H1 (cell line): ENCODE measurements at regions not wholly inside any gene's neighbourhood (a gene's known extent, or its start where the extent isn't known, plus 50 kb on each side); places are given as distances from the start of the nearest gene placed in this dataset.

Experiments
- CTCF ChIA-PET: fragments of 300-600 bp; sonication (Branson Sonifier 250); formaldehyde crosslinking; loops from one replicate; lab custom pipeline; 2021; ENCODE audit not compliant: partially characterized antibody; lab: Charles Lee
- POLR2A ChIA-PET: fragments of 300-600 bp; sonication (Branson Sonifier 250); formaldehyde crosslinking; loops from one replicate; lab custom pipeline; 2021; ENCODE audit warnings: inconsistent platforms; ENCODE audit not compliant: partially characterized antibody; lab: Charles Lee
- DNase-seq, 2 experiments: peaks; one replicate each; pipeline versions ENCODE4 v3.0.0 to v3.0.0-alpha.2; 2010 to 2022; ENCODE audit warnings: low spot score in 2 of 2, low read depth in 1 of 2, mixed read lengths in 1 of 2
- FAIRE-seq: peaks from 2 replicates; lab custom pipeline; 2011; peaks lifted over from hg19 to GRCh38; lab: Jason Lieb, UNC
- H2AFZ ChIP-seq: 2 replicates; pipeline ENCODE4 v1.8.1; 2012; ENCODE audit warnings: low read length, inconsistent platforms
- H2AK5ac ChIP-seq: 2 replicates; pipeline ENCODE4 v1.6.1; 2013; ENCODE audit warnings: low read depth, low read length
- H2BK120ac ChIP-seq: replicated peaks from 2 replicates; pipeline ENCODE3; 2013; ENCODE audit warnings: low read depth, low read length, inconsistent platforms
- H2BK12ac ChIP-seq: 2 replicates; pipeline ENCODE4 v1.6.1; 2013; ENCODE audit warnings: low read depth, low read length
- H2BK15ac ChIP-seq: 2 replicates; pipeline ENCODE4 v1.6.1; 2013; ENCODE audit warnings: low read length
- H2BK20ac ChIP-seq: 2 replicates; pipeline ENCODE4 v1.6.1; 2013; ENCODE audit warnings: low read length
- H2BK5ac ChIP-seq: 2 replicates; pipeline ENCODE4 v1.6.1; 2013; ENCODE audit warnings: low read depth, low read length
- H3K14ac ChIP-seq: 2 replicates; pipeline ENCODE4 v1.6.1; 2013; ENCODE audit warnings: inconsistent platforms; ENCODE audit not compliant: insufficient read length
- H3K18ac ChIP-seq: 2 replicates; pipeline ENCODE4 v1.6.1; 2013; ENCODE audit warnings: low read length; ENCODE audit errors: extremely low read depth
- H3K23ac ChIP-seq: 2 replicates; pipeline ENCODE4 v1.6.1; 2013; ENCODE audit warnings: inconsistent platforms; ENCODE audit not compliant: insufficient read length
- H3K23me2 ChIP-seq: 2 replicates; pipeline ENCODE4 v1.6.1; 2013; ENCODE audit warnings: low read depth, low read length
- H3K27ac ChIP-seq: 2 replicates; pipeline ENCODE4 v1.6.1; 2011; ENCODE audit warnings: low read depth, low read length, inconsistent platforms
- H3K27me3 ChIP-seq, 4 experiments: replicated peaks in 1 of 4; 1 replicate in 1 of 4; 2 replicates in 3 of 4; pipeline versions ENCODE4 v1.6.1 to v1.8.1; 2011 to 2013; ENCODE audit warnings: low read length in 3 of 4, mild to moderate bottlenecking in 3 of 4, inconsistent platforms in 2 of 4, mixed read lengths in 2 of 4, moderate library complexity in 1 of 4; ENCODE audit not compliant: control insufficient read depth in 3 of 4, insufficient read depth in 3 of 4; ENCODE audit errors: extremely low read depth in 1 of 4
- H3K36me3 ChIP-seq, 4 experiments: 2 replicates each; pipeline versions ENCODE4 v1.6.1 to v1.8.1; 2011 to 2013; ENCODE audit warnings: mild to moderate bottlenecking in 4 of 4, low read length in 3 of 4, moderate library complexity in 2 of 4, control low read depth in 1 of 4, inconsistent platforms in 1 of 4; ENCODE audit not compliant: insufficient read depth in 4 of 4, control insufficient read depth in 2 of 4
- H3K4ac ChIP-seq: replicated peaks from 2 replicates; pipeline ENCODE3; 2013; ENCODE audit warnings: low read length, low read depth, mixed read lengths, inconsistent platforms; ENCODE audit not compliant: insufficient read length
- H3K4me1 ChIP-seq, 4 experiments: replicated peaks in 1 of 4; 1 replicate in 1 of 4; 2 replicates in 3 of 4; pipeline versions ENCODE4 v1.6.1 to v1.8.1; 2011 to 2013; ENCODE audit warnings: low read length in 3 of 4, inconsistent platforms in 2 of 4, mixed read lengths in 1 of 4; ENCODE audit not compliant: insufficient read depth in 4 of 4, control insufficient read depth in 3 of 4
- H3K4me2 ChIP-seq, 2 experiments: 2 replicates each; pipeline versions ENCODE4 v1.6.1 to v1.8.1; 2011 to 2013; ENCODE audit warnings: low read depth in 2 of 2, low read length in 2 of 2, control low read depth in 1 of 2, inconsistent platforms in 1 of 2, mild to moderate bottlenecking in 1 of 2; ENCODE audit not compliant: insufficient read depth in 1 of 2
- H3K4me3 ChIP-seq, 4 experiments: fragments of 200-600, 300-600 bp in 1 of 4; sonication (generic), shearing (Covaris generic), sonication (Bioruptor Twin) in 1 of 4; 2 replicates each; pipeline versions ENCODE4 v1.5.1 to v1.8.1; 2011 to 2016; ENCODE audit warnings: low read length in 4 of 4, low read depth in 3 of 4, control low read depth in 2 of 4, inconsistent platforms in 2 of 4, mild to moderate bottlenecking in 2 of 4, mixed read lengths in 1 of 4, moderate library complexity in 1 of 4; ENCODE audit not compliant: insufficient read depth in 2 of 4; ENCODE audit errors: extremely low read depth in 1 of 4
- H3K56ac ChIP-seq: replicated peaks from 2 replicates; pipeline ENCODE3; 2013; ENCODE audit warnings: low read depth, mild to moderate bottlenecking, mixed read lengths, low read length, inconsistent platforms; ENCODE audit not compliant: insufficient read length
- H3K79me1 ChIP-seq: 2 replicates; pipeline ENCODE4 v1.6.1; 2013; ENCODE audit warnings: low read depth, low read length, control low read depth
- H3K79me2 ChIP-seq, 2 experiments: 2 replicates each; pipeline versions ENCODE4 v1.6.1 to v1.8.1; 2012 to 2013; ENCODE audit warnings: low read length in 2 of 2, mild to moderate bottlenecking in 2 of 2, inconsistent platforms in 1 of 2; ENCODE audit not compliant: insufficient read depth in 2 of 2, control insufficient read depth in 1 of 2
- H3K9ac ChIP-seq, 4 experiments: replicated peaks in 1 of 4; 1 replicate in 1 of 4; 2 replicates in 3 of 4; pipeline versions ENCODE4 v1.6.1 to v1.8.1; 2011 to 2013; ENCODE audit warnings: low read depth in 3 of 4, low read length in 3 of 4, control low read depth in 2 of 4, mild to moderate bottlenecking in 2 of 4, moderate library complexity in 2 of 4, inconsistent platforms in 1 of 4; ENCODE audit errors: extremely low read depth in 1 of 4
- H3K9me3 ChIP-seq, 2 experiments: 2 replicates each; pipeline versions ENCODE4 v1.6.1 to v1.8.1; 2012 to 2013; ENCODE audit warnings: mild to moderate bottlenecking in 2 of 2, moderate library complexity in 2 of 2, control low read depth in 1 of 2, inconsistent platforms in 1 of 2, low read depth in 1 of 2, low read length in 1 of 2, mixed read lengths in 1 of 2; ENCODE audit not compliant: insufficient read depth in 2 of 2
- H4K20me1 ChIP-seq, 2 experiments: replicated peaks in 1 of 2; 2 replicates each; pipeline versions ENCODE3 to v1.8.1; 2011 to 2013; ENCODE audit warnings: inconsistent platforms in 2 of 2, low read length in 2 of 2, mild to moderate bottlenecking in 1 of 2; ENCODE audit not compliant: insufficient read depth in 2 of 2, control insufficient read depth in 1 of 2
- H4K5ac ChIP-seq: 2 replicates; pipeline ENCODE4 v1.6.1; 2013; ENCODE audit warnings: low read length, low read depth, mixed read lengths, inconsistent platforms; ENCODE audit not compliant: insufficient read length
- H4K8ac ChIP-seq: 2 replicates; pipeline ENCODE4 v1.8.0; 2013; ENCODE audit warnings: mild to moderate bottlenecking, moderate library complexity, low read length, inconsistent platforms; ENCODE audit not compliant: insufficient read depth; ENCODE audit errors: extremely low read depth
- H4K91ac ChIP-seq: replicated peaks from 2 replicates; pipeline ENCODE3; 2013; ENCODE audit warnings: low read length, mixed read lengths, inconsistent platforms; ENCODE audit not compliant: insufficient read length
- ATF2 ChIP-seq: IDR thresholded peaks from 2 replicates; pipeline ENCODE4 v1.6.1; 2012; ENCODE audit warnings: low read length, inconsistent platforms
- CHD2 ChIP-seq: IDR thresholded peaks from 2 replicates; pipeline ENCODE4 v1.6.1; 2012; ENCODE audit warnings: low read length, improper control_type of control experiment
- HDAC2 ChIP-seq, 2 experiments: fragments of 300-600 bp in 1 of 2; sonication (generic) in 1 of 2; IDR thresholded peaks; 2 replicates each; pipeline ENCODE4 v1.6.1; 2011 to 2012; ENCODE audit warnings: low read depth in 2 of 2, low read length in 2 of 2, mild to moderate bottlenecking in 2 of 2, moderate library complexity in 2 of 2, borderline replicate concordance in 1 of 2, inconsistent platforms in 1 of 2
- KDM1A ChIP-seq: fragments of 200-600, 300-600 bp; sonication (generic); IDR thresholded peaks from 2 replicates; pipeline ENCODE4 v1.7.1; 2016; ENCODE audit warnings: mild to moderate bottlenecking, low read length, borderline replicate concordance
- PHF8 ChIP-seq: fragments of 200-600 bp; sonication (generic); conservative IDR thresholded peaks from 2 replicates; pipeline ENCODE4 v1.7.1; 2012; ENCODE audit warnings: low read depth, mild to moderate bottlenecking, inconsistent platforms, low read length, moderate library complexity
- RNF2 ChIP-seq: fragments of 200-900, 300-1000 bp; sonication (generic); IDR thresholded peaks from 2 replicates; pipeline ENCODE4 v1.7.1; 2016; ENCODE audit warnings: borderline replicate concordance, low read depth, mild to moderate bottlenecking, antibody characterized with exemption, low read length; ENCODE audit not compliant: poor library complexity, severe bottlenecking; ENCODE audit errors: missing control alignments
- RXRA ChIP-seq: IDR thresholded peaks from 2 replicates; pipeline ENCODE4 v1.6.1; 2011; ENCODE audit warnings: low read depth, mild to moderate bottlenecking, low read length, moderate library complexity; ENCODE audit not compliant: insufficient read depth
- SAP30 ChIP-seq: fragments of 300-600 bp; sonication (generic); IDR thresholded peaks from 2 replicates; pipeline ENCODE4 v1.7.1; 2012; ENCODE audit warnings: low read length, moderate library complexity, mild to moderate bottlenecking, inconsistent platforms; ENCODE audit not compliant: insufficient read depth, insufficient replicate concordance
- SIN3A ChIP-seq, 2 experiments: IDR thresholded peaks in 1 of 2; conservative IDR thresholded peaks in 1 of 2; 2 replicates each; pipeline ENCODE4 v1.6.1; 2011 to 2012; ENCODE audit warnings: low read length in 2 of 2, improper control_type of control experiment in 1 of 2, low read depth in 1 of 2, mild to moderate bottlenecking in 1 of 2
- TAF1 ChIP-seq: IDR thresholded peaks from 2 replicates; pipeline ENCODE4 v1.6.1; 2011; ENCODE audit warnings: mild to moderate bottlenecking, low read depth, low read length
- TAF7 ChIP-seq: optimal IDR thresholded peaks from 2 replicates; pipeline ENCODE3; 2011; ENCODE audit warnings: low read depth, mild to moderate bottlenecking, inconsistent platforms, low read length, moderate library complexity, borderline replicate concordance
- TBP ChIP-seq: IDR thresholded peaks from 2 replicates; pipeline ENCODE4 v1.6.1; 2011; ENCODE audit warnings: low read depth, low read length, improper control_type of control experiment
- WGBS, 2 experiments: shearing (Covaris generic) in 1 of 2; methylation state at CpG; one replicate each; pipeline versions ENCODE4 v1.1.6 to v1.1.7; 2013 to 2015; ENCODE audit warnings: low lambda C conversion rate in 2 of 2, mixed read lengths in 2 of 2, inconsistent platforms in 1 of 2, low coverage in 1 of 2, missing lambda C conversion rate in 1 of 2; ENCODE audit not compliant: insufficient replicate concordance in 2 of 2, insufficient coverage in 1 of 2, insufficient read length in 1 of 2; ENCODE audit errors: extremely low coverage in 1 of 2, missing lambda C conversion rate in 1 of 2; 5-methylcytosine and 5-hydroxymethylcytosine counted together

GRCh38 chr1:195075973-195076372 lies 1532.3 kb downstream of the KCNT2 start:
- Histone ChIP-seq H3K9ac (no peak overlapping the region), H3K4ac (no peak overlapping the region), H3K4me3 (no peak overlapping the region), H4K20me1 (no peaks in the 10 kb centered on the region), H2BK5ac (no peak overlapping the region), H3K27ac (no peak overlapping the region), H3K9me3 (no peaks in the 10 kb centered on the region), H3K4me2 (no peak overlapping the region), H2AFZ (no peak overlapping the region), H4K8ac (no peak overlapping the region), H4K91ac (no peak overlapping the region), H2AK5ac (no peak overlapping the region), H3K23ac (no peak overlapping the region), H3K79me1 (no peaks in the 10 kb centered on the region), H3K4me1 (no peaks in the 10 kb centered on the region), H3K27me3 (no peaks in the 10 kb centered on the region), H3K36me3 (no peaks in the 10 kb centered on the region), H3K23me2 (no peaks in the 10 kb centered on the region), H2BK20ac (no peak overlapping the region), H3K56ac (no peak overlapping the region), H2BK15ac (no peak overlapping the region), H3K18ac (no peak overlapping the region), H2BK12ac (no peak overlapping the region), H3K79me2 (no peaks in the 10 kb centered on the region), H2BK120ac (no peak overlapping the region), H4K5ac (no peak overlapping the region), H3K14ac (no peak overlapping the region)
- FAIRE-seq, result no peak
- WGBS, 2 experiments, result 94% methylated on average over 2 of the region's 2 CpGs; no CpG with 5 or more reads in 1 of the 2 experiments
- CTCF ChIA-PET, result interaction anchor here (1.2 kb wide), 1 partner anchor 140 kb away, joined by 3 read pairs; no protein-coding TSS in a partner anchor
- no peak for DNase-seq
- POLR2A ChIA-PET, result no interaction called here
- TF ChIP-seq ATF2 (no peak), TAF7 (no peak), TBP (no peak), SAP30 (no peak), SIN3A (conservative IDR thresholded peaks at IDR 0.05 in 1 of 2, IDR thresholded peaks at IDR 0.05 in 1 of 2; ENCODE audit: low read depth in 1 of 2, low read length in 2 of 2) (no peak), PHF8 (no peak), KDM1A (no peak), TAF1 (no peak), RXRA (no peak), CHD2 (no peak), RNF2 (no peak), HDAC2 (IDR thresholded peaks at IDR 0.05; ENCODE audit: borderline replicate concordance in 1 of 2, low read depth in 2 of 2, low read length in 2 of 2) (no peak)
